NCI-H1417 treated with DMSO at 0.1 percent for 48 hours (cell line): ENCODE measurements at regions not wholly inside any gene's neighbourhood (a gene's known extent, or its start where the extent isn't known, plus 50 kb on each side); places are given as distances from the start of the nearest gene placed in this dataset.
"Not testable (repeated sequence)": the region's sequence is repeated elsewhere in the genome, so short reads cannot be mapped to it uniquely, and the experiment has no call there.

Source experiments
- DNase-seq: peaks from one replicate; lab custom pipeline; 2025; lab: John Stamatoyannopoulos, UW

DNA sequence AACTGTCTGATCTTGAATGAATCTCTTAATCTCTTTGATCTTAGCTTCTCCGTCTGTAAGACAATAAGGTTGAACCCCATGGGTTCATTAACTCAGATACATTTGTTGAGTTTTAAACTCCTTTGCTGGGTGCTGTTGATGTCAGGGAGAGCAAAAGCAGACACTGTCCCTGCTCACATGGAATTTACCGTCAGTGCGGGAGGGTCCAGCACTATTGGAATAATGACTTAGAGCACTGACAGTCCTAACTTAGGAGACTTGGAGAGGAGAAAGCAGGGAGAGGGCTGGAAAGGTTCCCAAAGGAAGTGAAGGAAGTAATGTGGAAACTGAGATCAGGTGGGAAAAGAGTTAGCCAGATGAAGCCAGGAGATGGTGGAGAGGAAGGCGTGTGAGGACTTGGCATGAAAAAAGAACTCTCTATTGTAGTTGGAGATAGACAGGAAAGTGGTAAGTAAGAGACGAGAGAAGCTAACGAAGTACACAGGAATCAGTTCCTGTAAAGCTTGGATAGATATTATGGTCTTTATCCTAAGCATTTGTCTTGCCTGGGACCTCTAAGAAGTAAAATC lies 141.4 kb upstream of the SERTAD2 start:
- DNase-seq: no peak

DNA sequence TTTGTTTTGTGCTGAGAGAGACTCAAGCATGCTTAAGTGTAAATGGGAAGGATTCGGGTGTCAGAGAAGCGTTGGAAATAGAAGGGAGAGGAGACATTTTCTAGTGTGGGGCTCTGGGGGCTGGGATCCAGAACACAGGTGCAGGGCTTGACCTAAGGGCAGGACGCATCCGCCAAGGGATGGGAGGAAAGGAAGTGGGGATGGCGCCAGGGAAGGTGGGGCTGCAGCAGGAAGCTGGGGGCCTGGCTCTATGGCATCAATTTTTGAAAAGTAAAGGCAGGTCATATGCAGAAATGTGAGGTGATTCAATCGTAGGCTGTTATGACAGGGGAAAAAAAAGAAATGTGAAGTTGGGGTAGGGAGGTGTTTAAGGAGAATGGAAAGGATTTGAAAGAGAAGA lies 143.2 kb upstream of the SERTAD2 start:
- no peak for DNase-seq

DNA sequence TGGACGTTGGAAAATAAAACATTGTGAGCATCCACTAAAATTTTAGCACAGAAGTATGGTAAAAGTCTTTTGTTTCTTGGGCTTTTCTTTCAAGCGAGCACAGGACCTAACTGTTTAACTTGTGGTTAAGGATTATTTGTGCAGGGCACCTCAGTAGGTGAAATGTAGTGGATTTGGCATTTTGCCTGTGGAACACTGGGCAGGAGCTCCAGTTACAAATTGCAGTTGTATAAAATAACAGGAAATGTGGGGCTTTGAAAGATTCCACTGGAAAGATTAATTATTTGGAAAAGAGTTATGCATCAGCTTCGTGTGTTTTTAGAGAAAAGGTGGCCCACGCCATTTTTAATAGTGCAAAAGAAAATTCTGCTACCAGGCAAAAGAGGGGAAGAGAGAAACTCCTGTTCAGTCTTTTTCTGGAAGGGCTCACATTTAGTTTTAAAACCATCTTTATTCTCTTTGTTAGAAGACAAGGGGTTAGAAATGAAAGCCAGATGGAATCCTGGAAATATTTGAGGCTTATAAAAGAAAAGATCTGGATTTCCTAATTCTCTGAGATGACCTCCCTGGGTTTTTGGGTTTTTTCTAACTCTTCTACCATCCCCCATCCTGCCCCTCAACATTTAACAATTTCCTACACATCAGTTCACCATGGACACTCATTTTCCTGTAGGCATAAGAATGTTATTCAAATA lies 144.3 kb upstream of the SERTAD2 start:
- no peak for DNase-seq

DNA sequence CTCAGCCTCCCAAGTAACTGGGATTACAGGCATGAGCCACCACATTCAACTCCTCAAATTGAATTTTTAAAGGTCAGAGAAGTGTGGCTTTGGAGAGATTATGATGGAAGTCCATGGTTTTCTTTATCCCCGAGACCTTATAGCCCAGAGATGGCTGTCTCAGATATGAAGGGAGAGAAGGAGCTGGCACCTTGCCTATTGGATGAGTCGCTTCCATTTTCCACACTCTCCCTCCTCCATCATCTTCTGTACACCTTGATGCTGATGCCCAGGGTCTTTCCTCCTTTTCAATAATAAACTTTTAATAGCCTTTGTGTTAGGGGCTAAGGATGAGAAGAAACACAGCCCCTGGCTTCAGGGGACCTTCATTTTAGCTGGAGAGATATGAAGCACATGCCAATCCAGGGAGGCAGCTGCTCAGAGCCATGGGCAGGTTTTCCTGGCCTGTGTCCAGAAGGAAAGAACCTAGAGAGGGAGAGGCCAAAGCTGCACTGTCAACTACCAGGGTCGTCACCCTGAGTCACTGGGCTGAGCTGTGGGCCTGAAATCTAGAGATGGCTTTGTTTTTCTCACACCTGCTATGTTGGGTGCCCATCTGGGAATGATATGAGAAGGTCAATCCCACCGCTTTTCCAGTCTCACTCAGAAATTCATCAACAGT lies 146.0 kb upstream of the SERTAD2 start:
- DNase-seq: no peak

DNA sequence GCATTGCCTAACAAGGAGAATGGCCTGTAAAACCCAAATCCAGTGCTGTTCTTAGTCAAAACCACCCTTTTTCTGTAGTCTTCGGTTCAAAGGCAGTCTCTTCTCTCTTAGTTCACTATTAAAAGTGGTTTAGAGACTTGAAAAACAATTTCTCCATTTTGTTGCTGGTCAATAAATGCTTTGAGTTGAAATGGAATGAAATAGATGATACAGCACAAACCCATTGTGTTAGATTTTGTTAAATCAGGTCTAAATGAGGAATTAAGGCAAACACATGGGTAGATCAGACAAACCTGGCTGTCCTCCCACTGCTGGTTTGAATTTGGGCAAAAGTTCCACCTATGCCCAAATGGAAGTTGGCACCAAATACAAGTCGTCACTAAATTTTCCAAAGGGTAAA lies 150.1 kb upstream of the SERTAD2 start:
- DNase-seq: no peak

DNA sequence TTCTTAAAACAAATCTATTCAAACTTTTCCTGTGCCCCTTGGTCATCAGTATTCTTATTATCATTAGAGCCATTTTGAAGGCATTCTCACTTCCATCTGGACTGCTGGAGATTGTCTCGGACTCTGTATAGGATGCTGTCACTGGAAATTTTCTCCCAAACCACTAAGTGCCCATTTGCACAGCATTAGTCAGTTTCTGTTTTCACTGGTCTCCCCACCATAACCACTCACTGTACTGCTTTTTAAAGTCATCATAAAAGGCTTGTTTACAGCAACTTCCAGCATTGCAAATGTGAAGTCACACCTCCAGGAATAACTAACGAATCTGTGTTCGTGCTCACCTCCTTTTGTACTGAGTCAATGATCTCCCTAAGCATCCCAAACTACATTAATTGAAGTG lies 150.9 kb upstream of the SERTAD2 start:
- DNase-seq: no peak

DNA sequence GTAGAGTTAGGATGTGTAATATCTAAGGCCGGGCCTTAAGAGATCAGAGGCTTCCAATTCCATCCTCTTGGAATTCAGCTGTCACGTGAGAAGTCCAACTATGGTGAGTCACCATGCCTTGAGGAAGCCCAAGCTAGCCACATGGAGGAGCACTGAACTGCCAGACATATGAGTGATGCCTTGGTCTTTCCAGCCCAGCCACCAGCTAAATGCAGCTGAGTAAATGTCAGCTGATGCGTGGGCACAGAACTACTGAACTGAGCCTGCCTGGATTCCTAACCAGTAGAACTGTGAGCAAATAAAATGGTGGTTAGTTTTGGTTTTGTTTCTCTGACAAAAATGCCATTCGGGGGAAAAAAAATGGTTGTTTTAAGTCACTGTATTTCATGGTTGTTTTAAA lies 153.7 kb upstream of the SERTAD2 start:
- DNase-seq: no peak

DNA sequence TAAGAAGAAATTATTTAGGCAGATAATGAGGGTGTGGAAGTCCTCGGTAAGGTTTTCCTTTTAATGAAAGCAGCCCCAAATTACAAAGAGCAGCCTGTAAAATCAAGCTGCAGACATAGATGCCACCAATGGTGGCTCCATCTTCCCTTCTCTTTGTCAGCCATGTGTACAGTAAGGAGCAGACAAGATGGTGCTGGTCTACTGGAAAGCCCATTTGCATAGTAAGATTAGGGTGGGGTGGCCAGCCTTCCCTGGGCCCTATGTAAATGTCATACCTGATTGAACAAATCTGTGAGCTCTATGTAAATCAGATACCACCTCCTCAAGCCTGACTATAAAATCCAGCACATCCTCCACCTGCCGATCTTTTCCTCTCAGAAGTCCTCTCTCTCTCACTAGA lies 154.4 kb upstream of the SERTAD2 start:
- no peak for DNase-seq

DNA sequence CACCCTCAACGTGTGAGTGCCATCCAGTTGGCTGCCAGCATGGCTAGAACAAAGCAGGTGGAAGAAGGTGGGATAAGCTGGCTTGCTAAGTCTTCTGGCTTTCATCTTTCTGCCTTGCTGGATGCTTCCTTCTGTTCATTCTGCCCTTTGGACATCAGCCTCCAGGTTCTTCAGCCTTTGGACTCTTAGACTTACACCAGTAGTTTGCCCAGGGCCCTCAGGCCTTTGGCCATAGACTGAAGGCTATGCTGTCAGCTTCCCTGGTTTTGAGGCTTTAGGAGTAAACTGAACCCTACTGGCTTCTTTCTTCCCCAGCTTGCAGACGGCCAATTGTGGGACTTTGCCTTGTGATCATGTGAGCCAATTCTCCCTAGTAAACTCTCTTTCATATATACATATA lies 155.0 kb upstream of the SERTAD2 start:
- no peak for DNase-seq

DNA sequence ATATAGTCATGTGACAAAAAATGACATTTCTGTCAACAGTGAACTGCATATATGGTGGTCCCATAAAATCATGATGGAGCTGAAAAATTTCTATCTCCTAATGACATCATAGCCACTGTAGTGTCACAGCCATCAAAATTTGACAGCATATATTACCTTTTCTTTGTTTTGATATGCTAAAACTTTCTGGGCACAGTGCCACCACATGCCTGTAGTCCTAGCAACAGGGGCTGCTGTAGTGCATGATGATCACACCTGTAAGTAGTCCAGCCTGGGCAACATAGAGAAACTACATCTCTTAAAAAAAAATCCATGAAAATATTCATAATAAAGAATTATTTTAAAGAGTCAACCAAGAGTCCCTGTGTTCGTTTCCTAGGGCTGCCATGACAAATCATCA lies 155.5 kb upstream of the SERTAD2 start:
- no peak for DNase-seq

DNA sequence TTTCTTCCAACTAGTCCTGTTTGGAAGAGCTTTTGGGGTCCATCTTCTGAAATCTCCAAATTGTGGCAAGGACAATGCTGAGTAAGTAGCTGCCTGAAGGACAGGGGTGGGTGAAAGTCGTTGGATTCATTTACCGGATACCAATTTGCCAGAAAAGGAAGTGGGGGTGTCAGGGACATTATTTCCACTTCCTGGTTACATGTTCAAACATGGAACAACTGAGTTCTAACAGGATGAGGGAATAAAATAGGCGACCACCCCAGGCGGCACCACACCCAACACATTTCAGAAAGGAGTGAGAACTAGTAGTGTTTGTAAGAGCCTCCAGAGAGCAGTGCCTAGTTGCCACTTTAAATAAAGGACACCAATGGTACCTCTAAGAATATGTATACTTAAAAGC lies 158.6 kb upstream of the SERTAD2 start:
- DNase-seq: no peak

DNA sequence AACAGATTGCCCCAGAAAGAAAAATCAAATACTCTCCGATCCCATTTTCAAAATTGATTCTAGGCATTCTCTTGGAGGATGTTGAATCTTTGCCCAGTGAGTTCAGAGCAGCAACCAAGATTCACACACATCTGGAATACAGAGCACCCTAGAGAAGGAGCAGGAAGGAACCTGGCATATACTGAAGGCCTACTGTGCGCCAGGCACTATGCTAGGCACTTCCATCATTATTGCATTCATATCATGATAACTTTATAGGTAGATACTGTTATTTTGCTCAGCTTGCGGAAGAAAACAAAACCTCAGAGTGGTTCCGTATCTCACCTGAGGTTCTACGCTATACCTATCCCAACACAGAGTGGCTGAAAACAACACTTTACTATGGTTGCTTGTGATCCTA lies 160.3 kb upstream of the SERTAD2 start:
- DNase-seq: no peak

DNA sequence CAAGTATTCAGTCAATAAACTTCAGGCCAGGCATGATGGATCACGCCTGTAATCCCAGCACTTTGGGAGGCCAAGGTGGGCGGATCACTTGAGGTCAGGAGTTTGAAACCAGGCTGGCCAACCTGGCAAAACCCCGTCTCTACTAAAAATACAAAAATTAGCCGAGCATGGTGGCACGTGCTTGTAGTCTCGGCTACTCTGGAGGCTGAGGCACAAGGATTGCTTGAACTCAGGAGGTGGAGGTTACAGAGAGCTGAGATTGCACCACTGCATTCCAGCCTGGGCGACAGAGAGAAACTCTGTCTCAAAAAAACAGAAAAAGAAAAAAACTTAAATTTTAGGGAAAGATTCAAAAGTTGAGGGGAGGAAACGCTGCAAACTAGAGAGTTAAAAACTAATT lies 162.8 kb upstream of the SERTAD2 start:
- DNase-seq: not testable (repeated sequence)

DNA sequence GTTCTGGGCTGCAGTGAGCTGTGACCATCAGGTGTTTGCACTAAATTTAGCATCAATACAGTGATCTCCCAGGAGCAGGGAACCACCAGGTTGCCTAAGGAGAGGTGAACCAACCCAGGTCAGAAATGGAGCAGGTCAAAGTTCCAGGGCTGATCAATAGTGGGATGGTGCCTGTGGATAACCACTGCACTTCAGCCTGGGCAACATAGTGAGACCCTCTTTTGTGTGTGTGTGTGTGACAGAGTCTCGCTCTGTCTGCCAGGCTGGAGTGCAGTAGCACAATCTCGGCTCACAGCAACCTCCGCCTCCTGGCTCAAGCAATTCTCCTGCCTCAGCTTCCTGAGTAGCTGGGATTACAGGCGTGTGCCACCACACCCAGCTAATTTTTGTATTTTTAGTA lies 163.7 kb upstream of the SERTAD2 start:
- DNase-seq: no peak

DNA sequence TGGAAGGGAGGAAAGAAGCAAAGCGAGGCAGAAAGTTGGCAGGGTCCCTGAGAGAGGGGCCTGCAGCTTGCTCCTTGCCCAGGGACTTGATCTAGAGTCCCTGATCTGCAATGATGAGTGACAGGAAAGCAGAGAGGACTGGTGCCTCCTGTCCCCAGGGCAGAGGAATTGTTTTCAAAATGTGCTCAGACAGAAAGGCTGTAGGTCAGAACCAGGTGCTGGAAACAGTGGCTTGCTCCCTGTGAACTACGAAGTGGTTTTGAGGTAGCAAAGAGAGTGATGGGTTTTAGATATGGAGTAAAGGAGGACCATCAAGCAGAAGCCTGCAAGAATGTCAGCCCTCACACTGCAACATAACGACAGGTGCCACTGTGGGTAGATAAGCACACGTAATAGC lies 164.9 kb upstream of the SERTAD2 start:
- DNase-seq: no peak

DNA sequence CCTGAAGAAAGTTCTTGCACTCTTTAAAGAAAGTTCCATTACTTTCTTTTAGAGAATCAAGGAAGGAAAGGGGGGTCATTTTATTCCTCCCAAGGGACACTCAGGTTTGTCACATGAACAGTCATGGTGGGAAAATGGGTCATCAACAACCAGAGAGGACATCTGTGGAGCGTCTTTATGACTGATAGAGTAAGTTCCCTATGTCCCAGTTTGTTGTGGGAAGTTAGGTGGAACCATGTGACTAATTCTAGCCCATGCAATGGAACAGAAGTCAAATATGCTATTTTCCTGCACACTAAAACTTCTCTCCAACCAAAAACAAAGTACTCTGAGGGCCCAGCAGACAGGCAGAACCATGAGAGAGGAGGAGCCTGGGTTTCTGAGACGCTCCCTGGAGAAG lies 165.6 kb upstream of the SERTAD2 start:
- DNase-seq: no peak

DNA sequence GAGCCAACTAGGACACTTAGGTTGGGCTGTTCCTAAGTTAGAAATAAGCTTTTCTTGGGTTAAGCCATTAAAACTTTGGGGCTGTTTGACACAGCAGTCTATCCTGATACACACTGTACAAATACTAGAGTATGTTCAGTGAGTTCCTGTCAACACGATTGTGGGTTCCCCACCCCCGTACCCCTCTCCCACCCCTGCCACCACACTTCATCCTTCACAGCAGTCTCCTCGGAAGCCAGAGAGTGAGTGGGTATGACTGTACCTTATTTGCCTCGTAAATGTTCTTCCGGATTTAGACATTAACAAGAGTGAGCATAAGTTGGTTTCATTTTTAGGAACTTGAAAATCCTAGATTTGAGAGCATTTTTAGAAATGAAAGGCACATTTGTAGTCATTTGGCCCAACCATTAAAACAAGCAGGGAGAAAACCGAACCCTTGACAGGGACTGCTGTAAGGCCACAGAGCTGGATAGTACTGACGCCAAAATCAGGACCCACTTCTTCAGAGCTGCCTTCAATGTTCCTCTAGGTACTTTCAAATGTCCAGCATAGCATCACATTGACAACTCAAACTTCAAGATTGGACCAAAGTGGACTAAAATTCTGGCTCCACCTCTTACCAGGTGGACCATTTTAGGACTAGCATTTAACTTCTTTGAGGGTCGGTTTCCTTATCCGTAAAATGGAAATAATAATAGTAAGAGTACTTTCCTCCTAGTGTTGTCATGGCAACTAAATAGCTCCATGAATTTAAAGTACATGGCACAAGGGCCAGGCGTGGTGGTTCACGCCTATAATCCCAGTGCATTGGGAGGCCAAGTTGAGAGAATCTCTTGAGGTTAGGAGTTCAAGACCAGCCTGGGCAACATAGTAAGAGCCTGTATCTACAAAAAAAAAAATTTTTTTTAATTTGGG lies 166.3 kb upstream of the SERTAD2 start:
- no peak for DNase-seq

DNA sequence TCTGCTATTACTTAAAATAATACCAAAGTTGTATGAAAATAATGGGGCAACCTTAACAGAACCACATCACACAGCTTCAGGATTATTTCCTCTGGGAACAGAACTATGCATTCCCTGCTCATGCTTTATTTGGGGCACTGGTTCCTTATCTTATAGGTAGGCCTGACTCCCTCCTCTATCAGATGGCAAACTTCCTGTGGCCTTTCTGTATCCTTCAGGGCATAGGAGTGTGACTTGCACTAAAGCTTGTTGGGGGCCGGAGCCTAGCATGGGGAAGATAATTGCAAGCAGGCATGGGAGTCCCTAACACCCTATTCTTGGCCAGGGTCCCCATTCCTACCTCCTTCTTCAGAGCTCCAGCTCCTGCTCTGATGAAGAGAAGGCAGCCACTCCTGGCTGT lies 167.2 kb upstream of the SERTAD2 start:
- no peak for DNase-seq

DNA sequence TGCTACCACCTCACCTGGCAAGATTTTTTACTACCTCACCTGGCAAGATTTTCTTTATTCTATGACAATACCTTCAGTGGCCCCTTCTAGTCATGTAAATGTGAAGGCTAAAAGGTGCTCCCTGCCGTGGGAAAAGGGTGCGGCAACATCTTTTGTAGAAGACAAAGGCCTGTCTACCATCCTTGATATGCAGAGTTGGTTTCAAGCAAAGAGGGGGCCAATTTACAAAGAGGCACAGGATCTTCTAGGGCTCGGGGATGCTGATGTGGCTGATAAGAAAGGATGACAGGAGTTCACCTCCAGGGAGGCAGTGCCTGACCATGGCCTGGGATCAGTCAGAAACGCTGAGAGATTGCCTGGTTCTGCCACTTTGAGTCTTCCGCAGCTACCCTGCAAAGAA lies 165.4 kb upstream of the SLC1A4 start:
- DNase-seq: no peak

DNA sequence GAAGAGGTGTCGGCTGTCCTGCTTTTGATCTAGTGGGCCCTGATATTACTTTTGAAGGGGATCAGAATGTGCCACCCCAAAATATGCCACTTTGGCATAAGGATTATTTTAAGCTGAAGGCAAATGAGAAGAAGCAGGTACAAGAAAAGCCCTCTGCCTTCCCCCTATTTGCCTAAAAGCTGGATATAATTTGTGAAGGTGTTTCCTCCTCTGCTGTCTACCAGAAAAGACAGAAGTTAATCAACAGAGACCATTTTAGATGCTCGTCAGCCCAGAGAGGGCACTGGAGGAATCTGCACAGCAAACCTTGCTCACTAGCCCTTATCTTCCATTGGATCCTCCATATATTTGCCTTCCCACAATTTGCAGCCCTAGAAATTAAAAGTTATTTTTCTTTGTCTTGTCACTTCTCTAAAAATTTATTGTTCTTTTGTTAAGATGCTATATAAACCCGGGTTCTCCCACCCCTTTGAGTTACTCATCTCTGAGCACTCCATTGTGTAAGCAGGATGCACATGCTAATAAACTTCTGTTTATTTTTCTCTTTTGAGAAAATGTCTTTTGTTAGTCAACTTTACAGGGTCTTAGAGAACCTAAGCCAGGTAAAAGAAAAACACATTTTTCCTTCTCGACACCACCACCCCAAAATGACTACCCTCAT lies 163.2 kb upstream of the SLC1A4 start:
- DNase-seq: no peak

DNA sequence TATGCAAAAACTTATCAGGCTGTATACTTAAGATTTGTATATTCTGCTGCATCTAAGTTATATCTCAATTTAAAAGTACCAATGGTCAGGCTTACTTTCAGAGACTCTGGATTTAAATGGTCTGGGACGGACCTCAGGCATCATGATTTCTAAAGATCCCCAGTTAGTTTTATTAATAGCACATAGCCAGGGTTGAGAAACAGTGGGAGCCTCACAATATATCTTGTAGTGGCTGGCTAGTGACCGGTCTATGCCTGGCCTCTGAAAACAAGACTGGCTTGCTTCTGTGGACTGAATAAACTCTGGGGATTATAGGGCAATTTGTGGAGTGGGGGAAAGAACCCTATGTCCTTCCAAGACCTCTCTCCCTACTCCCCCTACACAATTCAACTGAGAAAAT lies 162.5 kb upstream of the SLC1A4 start:
- no peak for DNase-seq

DNA sequence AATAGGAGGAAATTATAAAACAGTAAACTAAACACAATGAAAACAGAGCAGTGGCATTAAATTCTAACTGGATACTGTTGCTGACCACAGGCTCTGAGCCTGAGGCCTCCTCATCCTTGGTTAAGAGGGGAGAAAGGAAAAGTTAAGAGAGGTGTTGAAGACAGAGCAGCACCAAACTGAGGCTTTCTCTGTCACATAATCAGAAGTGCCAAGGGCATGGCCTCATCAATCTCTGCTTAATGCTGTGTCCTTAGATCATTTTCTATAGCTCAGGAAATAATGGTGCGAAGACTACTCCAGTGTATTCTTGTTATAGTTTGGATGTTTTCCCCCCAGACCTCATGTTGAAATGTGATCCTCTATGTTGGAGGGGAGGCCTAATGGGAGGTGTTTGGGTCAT lies 160.9 kb upstream of the SLC1A4 start:
- DNase-seq: no peak
